Nephron progenitor cell (in vitro differentiated cells): ENCODE measurements at regions not wholly inside any gene's neighbourhood (a gene's known extent, or its start where the extent isn't known, plus 50 kb on each side); places are given as distances from the start of the nearest gene placed in this dataset.

ENCODE experiments used
- DNase-seq: peaks from one replicate; pipeline ENCODE4 v3.0.0; 2021
- H3K27ac Mint-ChIP-seq: 2 replicates; pipeline ENCODE4 v1.8.0; 2021; ENCODE audit warnings: mild to moderate bottlenecking, moderate library complexity, mixed read lengths
- H3K27me3 Mint-ChIP-seq: 2 replicates; pipeline ENCODE4 v1.8.0; 2021; ENCODE audit warnings: mild to moderate bottlenecking, low read depth, mixed read lengths; ENCODE audit not compliant: poor library complexity
- H3K36me3 Mint-ChIP-seq: 2 replicates; pipeline ENCODE4 v1.8.0; 2021; ENCODE audit warnings: low read depth, mixed read lengths
- H3K4me1 Mint-ChIP-seq: 2 replicates; pipeline ENCODE4 v1.8.0; 2021; ENCODE audit warnings: mixed read lengths
- H3K4me3 Mint-ChIP-seq: 2 replicates; pipeline ENCODE4 v1.8.0; 2021; ENCODE audit warnings: mild to moderate bottlenecking, moderate library complexity, mixed read lengths
- H3K9me3 Mint-ChIP-seq: 2 replicates; pipeline ENCODE4 v1.8.0; 2021; ENCODE audit warnings: mild to moderate bottlenecking, moderate library complexity, mixed read lengths
- TF ChIP-seq, protein P1 (sequence below): fragments of 200-600 bp; sonication (generic); IDR thresholded peaks from 2 replicates; pipeline ENCODE4 v1.5.0; 2021; ENCODE audit warnings: antibody characterized with exemption

DNA sequence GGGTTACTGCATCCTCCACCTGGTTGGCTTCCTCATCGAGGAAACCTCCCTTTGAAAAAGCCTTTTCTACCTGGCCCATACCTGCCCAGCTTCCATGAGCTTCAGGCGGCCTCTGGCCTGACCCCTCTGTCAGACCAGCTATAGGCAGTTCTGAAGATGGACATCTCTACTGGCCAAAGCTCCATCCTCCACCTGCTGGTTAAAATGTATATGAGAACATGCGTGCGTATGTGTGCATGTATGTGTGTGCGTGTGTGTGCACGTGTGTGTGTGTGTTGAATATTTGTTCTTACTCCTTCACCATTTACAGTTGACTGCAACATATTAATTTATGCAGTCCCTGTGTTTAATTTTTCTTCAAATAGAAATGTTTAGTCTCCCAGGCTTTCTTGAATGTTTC lies 642.4 kb upstream of the RAB6C start:
- Mint-ChIP-seq H3K4me1 (no peaks in the 10 kb centered on the region), H3K9me3 (peaks cover 31% of the 10 kb centered on the region), H3K36me3 (peaks cover 4% of the 10 kb centered on the region), H3K27ac (no peak overlapping the region), H3K4me3 (no peak overlapping the region), H3K27me3 (peaks cover 2% of the 10 kb centered on the region)
- no peak for DNase-seq
- TF ChIP-seq, protein P1, sequence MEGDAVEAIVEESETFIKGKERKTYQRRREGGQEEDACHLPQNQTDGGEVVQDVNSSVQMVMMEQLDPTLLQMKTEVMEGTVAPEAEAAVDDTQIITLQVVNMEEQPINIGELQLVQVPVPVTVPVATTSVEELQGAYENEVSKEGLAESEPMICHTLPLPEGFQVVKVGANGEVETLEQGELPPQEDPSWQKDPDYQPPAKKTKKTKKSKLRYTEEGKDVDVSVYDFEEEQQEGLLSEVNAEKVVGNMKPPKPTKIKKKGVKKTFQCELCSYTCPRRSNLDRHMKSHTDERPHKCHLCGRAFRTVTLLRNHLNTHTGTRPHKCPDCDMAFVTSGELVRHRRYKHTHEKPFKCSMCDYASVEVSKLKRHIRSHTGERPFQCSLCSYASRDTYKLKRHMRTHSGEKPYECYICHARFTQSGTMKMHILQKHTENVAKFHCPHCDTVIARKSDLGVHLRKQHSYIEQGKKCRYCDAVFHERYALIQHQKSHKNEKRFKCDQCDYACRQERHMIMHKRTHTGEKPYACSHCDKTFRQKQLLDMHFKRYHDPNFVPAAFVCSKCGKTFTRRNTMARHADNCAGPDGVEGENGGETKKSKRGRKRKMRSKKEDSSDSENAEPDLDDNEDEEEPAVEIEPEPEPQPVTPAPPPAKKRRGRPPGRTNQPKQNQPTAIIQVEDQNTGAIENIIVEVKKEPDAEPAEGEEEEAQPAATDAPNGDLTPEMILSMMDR: no peak

DNA sequence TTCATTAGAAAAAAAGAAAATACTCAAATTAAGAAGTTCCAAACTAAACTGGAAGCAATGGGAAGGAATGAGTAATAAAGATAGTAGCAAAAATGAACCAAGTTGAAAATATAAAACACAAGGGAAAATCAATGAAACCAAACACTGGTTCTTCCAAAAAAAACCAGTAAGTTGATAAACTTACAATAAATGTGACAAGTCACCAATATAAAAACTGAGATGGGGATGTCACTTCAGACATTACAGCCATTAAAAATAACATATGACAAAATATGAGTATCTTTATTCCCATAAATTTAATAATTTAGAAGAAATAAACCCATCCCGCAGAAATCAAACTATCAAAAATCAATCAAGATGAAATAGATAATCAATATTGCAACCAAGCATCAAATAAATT lies 633.9 kb upstream of the RAB6C start:
- TF ChIP-seq, protein P1: no peak
- peaks cover 4% of the 10 kb centered on the region for H3K36me3 Mint-ChIP-seq
- peaks cover 3% of the 10 kb centered on the region for H3K27me3 Mint-ChIP-seq
- no peak for DNase-seq
- no peaks in the 10 kb centered on the region for H3K4me1 Mint-ChIP-seq
- H3K9me3 Mint-ChIP-seq: peaks cover 12% of the 10 kb centered on the region
- no peak overlapping the region for H3K4me3 Mint-ChIP-seq
- no peak overlapping the region for H3K27ac Mint-ChIP-seq

DNA sequence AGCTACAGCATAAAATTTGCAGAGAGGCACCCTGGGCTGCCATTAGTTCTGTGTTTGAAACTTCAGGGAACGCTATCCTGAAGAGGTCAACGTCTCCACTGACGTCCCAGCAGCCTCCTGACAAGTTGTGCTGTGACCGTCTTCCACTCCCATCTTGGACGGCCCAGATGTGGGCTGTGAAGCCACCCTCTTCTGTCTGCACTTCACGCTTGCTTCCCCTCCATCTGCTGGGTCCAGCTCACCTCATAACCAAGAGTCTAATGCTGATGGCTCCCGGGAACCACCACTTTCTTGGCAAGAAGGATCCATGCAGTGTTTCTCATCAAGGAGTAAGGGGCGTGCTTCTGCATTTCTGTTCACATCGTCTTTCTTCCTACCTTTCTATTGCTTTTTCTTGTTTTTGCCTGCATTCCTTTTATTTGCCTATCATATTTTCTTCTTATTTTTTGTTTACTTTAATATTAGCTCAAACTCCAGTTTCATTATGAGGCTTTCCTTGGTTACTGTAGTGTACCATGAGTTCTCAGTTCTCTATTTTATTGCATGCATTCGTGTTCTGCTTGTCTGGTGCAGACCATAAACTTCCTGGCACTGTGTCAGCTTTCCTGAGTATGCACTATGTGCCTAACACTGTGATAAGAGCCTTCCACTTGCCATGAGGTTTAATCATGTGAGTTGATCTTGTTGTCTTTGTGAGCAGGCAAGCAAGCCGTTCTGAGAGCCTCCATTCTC lies 631.8 kb upstream of the RAB6C start:
- Mint-ChIP-seq H3K4me3 (no peak overlapping the region), H3K4me1 (no peaks in the 10 kb centered on the region), H3K36me3 (no peaks in the 10 kb centered on the region), H3K9me3 (no peaks in the 10 kb centered on the region), H3K27me3 (peaks cover 4% of the 10 kb centered on the region), H3K27ac (no peak overlapping the region)
- TF ChIP-seq, protein P1: no peak
- DNase-seq: no peak

DNA sequence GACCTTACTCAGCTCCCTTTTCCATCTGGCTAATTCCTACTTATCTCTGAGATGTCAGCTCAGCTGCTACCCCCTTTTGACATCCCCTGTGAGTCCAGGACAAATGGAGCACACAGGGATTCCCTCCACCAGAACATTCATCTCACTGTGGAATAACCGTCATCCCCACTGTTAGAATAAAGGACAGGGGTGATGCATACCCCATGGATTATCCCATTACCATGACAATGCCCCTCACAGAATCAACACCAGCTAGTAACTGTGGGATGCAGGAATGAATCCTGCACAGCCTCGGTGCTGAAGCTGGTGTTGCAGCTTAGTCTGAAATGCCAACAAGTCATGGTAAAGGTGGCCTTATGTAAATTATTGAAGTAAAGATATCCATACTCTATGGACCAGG lies 624.8 kb upstream of the RAB6C start:
- Mint-ChIP-seq H3K4me1 (no peaks in the 10 kb centered on the region), H3K27ac (no peak overlapping the region), H3K27me3 (peaks cover 10% of the 10 kb centered on the region), H3K36me3 (no peaks in the 10 kb centered on the region), H3K4me3 (no peak overlapping the region), H3K9me3 (no peaks in the 10 kb centered on the region)
- DNase-seq: no peak
- TF ChIP-seq, protein P1: no peak

DNA sequence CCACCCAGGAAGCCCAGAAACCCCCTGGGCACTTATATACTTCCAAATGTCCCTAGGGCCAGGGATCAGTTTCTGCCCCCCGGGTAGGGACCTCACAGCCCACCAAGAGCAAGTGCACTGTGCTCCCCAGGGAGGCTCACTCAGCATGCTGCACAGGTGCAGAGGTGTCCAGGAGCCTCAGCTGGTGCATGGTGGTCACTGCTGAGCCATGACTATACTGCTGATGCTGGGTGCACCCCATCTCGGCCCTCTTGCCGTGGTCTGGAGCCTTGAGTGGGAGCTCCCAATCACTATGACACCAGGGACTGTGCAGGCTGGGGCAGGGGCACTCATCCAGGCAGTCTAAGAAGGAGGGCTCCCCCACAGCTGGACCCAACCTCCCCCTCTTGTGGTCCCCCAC lies 617.8 kb upstream of the RAB6C start:
- H3K4me1 Mint-ChIP-seq: no peaks in the 10 kb centered on the region
- no peak overlapping the region for H3K27ac Mint-ChIP-seq
- TF ChIP-seq, protein P1: no peak
- H3K4me3 Mint-ChIP-seq: no peak overlapping the region
- H3K9me3 Mint-ChIP-seq: no peaks in the 10 kb centered on the region
- peaks cover 11% of the 10 kb centered on the region for H3K27me3 Mint-ChIP-seq
- no peak for DNase-seq
- no peaks in the 10 kb centered on the region for H3K36me3 Mint-ChIP-seq

DNA sequence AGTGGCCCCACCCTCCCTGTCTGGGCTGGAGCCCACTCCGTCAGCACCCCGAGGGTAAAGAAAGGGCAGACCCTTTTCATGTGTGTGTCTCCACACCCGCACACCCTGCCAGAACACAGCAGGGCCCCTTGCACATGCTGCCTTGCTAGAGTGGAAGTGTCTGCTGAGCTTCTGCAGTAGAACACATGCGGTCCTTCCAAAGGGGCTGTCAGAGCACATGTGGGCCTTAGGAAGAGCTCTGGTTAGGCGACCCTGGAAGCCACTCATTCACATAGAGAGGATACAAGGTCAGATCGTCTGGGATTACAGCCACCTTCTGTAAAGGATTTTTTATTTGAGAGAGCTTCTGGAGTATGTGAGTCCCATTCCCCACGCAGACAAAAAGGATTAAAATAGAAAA lies 613.2 kb upstream of the RAB6C start:
- TF ChIP-seq, protein P1: no peak
- no peaks in the 10 kb centered on the region for H3K4me1 Mint-ChIP-seq
- H3K27ac Mint-ChIP-seq: no peak overlapping the region
- no peak for DNase-seq
- H3K27me3 Mint-ChIP-seq: peaks cover 11% of the 10 kb centered on the region
- H3K9me3 Mint-ChIP-seq: no peaks in the 10 kb centered on the region
- H3K4me3 Mint-ChIP-seq: no peak overlapping the region
- no peaks in the 10 kb centered on the region for H3K36me3 Mint-ChIP-seq
